ENCODE measurements at regions not wholly inside any gene's neighbourhood (a gene's known extent, or its start where the extent isn't known, plus 50 kb on each side); places are given as distances from the start of the nearest gene placed in this dataset.
"Not testable (repeated sequence)": the region's sequence is repeated elsewhere in the genome, so short reads cannot be mapped to it uniquely, and the experiment has no call there.

GRCh38 chr12:65733643-65734042 is 90.6 kb upstream of the HMGA2 start:
- not testable (repeated sequence) for TF ChIP-seq CTCF, POLR2A (IDR thresholded peaks at IDR 0.05)
